ENCODE measurements at regions not wholly inside any gene's neighbourhood (a gene's known extent, or its start where the extent isn't known, plus 50 kb on each side); places are given as distances from the start of the nearest gene placed in this dataset.

GRCh38 chr12:92439420-92439805, 263.4 kb upstream of the PLEKHG7 start:
- TF ChIP-seq CTCF (IDR thresholded peaks at IDR 0.05) (no peak), EZH2phosphoT487 (IDR thresholded peaks at IDR 0.05) (no peak), EZH2 (IDR thresholded peaks at IDR 0.05) (no peak)

Data from neural progenitor cell (in vitro differentiated cells).